Hindlimb muscle (tissue), 1 donor: ENCODE measurements at regions not wholly inside any gene's neighbourhood (a gene's known extent, or its start where the extent isn't known, plus 50 kb on each side); places are given as distances from the start of the nearest gene placed in this dataset.

Experiments
- DNase-seq: peaks from one replicate; pipeline ENCODE4 v3.0.0-alpha.2; 2013

GRCh38 chr18:28541276-28541930 lies 364.5 kb upstream of the CDH2 start:
- DNase-seq = no peak

GRCh38 chr18:28529644-28530043 lies 352.7 kb upstream of the CDH2 start:
- no peak for DNase-seq

GRCh38 chr18:28526196-28526595 lies 349.3 kb upstream of the CDH2 start:
- no peak for DNase-seq

- no peak for DNase-seq
Observed at GRCh38 chr18:28523758-28524475, 347.0 kb upstream of the CDH2 start.

GRCh38 chr18:28522236-28522635 lies 345.3 kb upstream of the CDH2 start:
- no peak for DNase-seq

GRCh38 chr18:28519997-28520396 lies 343.1 kb upstream of the CDH2 start:
- DNase-seq = no peak

GRCh38 chr18:28514699-28515098 lies 337.8 kb upstream of the CDH2 start:
- DNase-seq = no peak

- DNase-seq = no peak
Observed at GRCh38 chr18:28512357-28512756, 335.4 kb upstream of the CDH2 start.

GRCh38 chr18:28511413-28511821 lies 334.5 kb upstream of the CDH2 start:
- DNase-seq = no peak

- DNase-seq = no peak
Observed at GRCh38 chr18:28510210-28510609, 333.3 kb upstream of the CDH2 start.

- DNase-seq = no peak
Observed at GRCh38 chr18:28504066-28504465, 327.1 kb upstream of the CDH2 start.

GRCh38 chr18:28494151-28494550 lies 317.2 kb upstream of the CDH2 start:
- DNase-seq = no peak

GRCh38 chr18:28485918-28486317 lies 309.0 kb upstream of the CDH2 start:
- DNase-seq = no peak

- DNase-seq = no peak
Observed at GRCh38 chr18:28485210-28485801, 308.4 kb upstream of the CDH2 start.

GRCh38 chr18:28478531-28478930 lies 301.6 kb upstream of the CDH2 start:
- DNase-seq = no peak

GRCh38 chr18:28476302-28476701 lies 299.4 kb upstream of the CDH2 start:
- DNase-seq = no peak

- no peak for DNase-seq
Observed at GRCh38 chr18:28469946-28470345, 293.0 kb upstream of the CDH2 start.

- no peak for DNase-seq
Observed at GRCh38 chr18:28468901-28469300, 292.0 kb upstream of the CDH2 start.

GRCh38 chr18:28466204-28466603 lies 289.3 kb upstream of the CDH2 start:
- DNase-seq = no peak

- no peak for DNase-seq
Observed at GRCh38 chr18:28459587-28459986, 282.7 kb upstream of the CDH2 start.

- no peak for DNase-seq
Observed at GRCh38 chr18:28458751-28459150, 281.8 kb upstream of the CDH2 start.

GRCh38 chr18:28457784-28458183 lies 280.9 kb upstream of the CDH2 start:
- DNase-seq = no peak

- no peak for DNase-seq
Observed at GRCh38 chr18:28455971-28456370, 279.0 kb upstream of the CDH2 start.

GRCh38 chr18:28439870-28440269 lies 262.9 kb upstream of the CDH2 start:
- no peak for DNase-seq
